Fibroblast of the conjunctiva (primary cell): ENCODE measurements at regions not wholly inside any gene's neighbourhood (a gene's known extent, or its start where the extent isn't known, plus 50 kb on each side); places are given as distances from the start of the nearest gene placed in this dataset.

Experiments
- DNase-seq: peaks from one replicate; pipeline ENCODE4 v3.0.0-alpha.2; 2010; ENCODE audit warnings: low read depth

GRCh38 chr15:54722342-54722986 is 474.3 kb downstream of the RSL24D1 start:
- DNase-seq, result no peak

DNA sequence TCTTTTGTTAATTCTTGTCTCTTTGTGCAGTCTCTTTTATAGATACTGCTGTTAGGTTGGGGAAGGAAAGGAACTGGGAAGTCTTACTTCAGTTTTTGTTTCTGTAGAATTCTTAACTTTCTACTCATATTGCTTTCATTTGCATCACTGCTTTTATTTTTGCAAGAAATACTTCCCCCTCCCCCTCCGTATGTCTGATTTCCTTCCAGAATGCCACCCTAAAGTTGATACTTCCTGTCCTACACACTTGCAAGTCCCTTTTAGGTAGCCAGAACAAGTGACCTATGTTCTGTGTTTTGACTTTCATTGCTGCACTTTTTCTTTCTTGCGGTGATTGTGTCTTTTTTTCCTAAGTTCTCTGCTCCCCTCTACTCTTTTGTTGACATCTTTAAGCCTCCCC is 477.4 kb downstream of the RSL24D1 start:
- DNase-seq, result no peak

DNA sequence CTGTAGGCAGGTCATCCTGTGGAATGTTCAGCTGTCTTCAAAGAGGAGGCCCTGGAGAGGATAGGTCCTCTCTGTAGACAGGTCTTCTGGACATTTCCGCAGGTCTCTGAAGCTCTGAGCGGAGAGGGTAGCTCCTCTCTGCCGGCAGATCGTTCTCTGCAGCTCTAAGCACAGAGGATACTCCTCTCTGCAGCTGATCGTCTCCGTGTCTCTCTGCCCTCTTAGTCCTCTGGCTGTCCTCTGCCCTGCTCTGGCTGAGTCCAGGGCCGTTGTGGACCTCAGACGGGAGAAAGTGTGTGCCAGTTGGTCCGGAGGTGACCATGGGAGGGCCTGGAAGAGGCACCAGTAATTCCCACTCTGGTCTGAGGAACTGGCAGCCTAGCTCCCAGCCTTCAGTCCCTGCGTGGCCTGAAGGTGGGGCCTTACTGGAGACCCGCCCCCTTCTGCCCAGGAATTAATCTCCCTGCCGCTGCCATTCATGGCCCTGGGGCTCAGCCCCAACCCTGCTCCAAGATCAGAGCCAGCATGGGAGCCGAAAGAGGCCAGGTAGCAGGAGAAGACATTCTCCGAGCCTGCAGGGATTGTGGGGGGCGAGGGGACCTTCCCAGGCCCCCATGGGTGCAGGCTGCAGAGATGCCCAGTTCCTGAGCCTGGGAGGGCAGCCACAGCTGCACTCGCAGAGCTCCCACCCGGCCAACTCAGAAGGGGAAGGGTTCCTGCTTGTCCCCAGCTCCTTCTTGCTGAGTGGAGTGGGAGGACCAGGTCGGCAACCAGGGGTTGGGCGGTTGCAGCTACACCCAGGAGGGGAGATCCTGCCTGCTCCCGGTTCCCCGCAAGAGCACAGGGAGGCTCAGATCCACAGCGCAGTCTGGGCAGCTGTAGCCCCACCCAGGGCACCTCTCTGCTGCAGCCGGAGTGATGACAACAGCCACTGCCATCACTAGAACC is 488.7 kb downstream of the RSL24D1 start:
- DNase-seq, result no peak

DNA sequence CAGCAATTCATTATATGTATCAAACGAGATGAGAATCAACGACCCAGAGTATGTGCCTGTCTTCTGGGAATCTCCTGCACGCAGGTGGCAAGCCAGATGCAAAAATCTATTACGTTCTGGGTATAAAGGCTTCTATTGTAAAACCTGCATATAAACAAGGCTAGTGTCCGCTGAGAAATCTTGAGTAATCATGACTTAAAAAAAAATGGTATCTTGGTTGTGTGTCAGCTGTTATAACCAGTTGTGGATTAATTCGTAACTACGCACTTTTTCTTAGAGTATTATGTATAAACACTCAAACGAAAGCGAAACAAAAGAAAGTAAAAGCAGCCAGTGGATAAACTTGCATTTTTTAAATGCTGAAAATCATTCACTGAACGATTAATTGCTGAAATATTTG is 509.1 kb downstream of the RSL24D1 start:
- no peak for DNase-seq
